ENCODE measurements at regions not wholly inside any gene's neighbourhood (a gene's known extent, or its start where the extent isn't known, plus 50 kb on each side); places are given as distances from the start of the nearest gene placed in this dataset.

DNA sequence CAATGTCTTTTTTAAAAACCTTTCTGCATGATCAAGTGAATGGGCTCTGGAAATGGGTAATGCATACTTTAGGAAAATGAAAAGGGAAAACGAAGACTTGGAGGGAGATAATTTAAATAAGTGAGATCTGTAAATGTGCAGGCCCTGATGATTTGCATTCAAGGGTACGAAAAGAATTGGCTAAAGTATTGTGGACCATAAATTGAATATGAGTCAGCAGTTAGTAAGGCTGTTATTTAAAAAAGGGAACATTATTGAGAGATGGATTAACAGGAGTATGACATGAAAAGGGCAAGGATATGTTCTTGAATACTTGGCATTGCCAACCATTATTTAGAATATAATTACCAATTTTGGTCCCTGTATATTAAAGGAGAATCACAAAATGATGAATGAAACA is 125.5 kb downstream of the GPAT3 start:
- ChIA-PET CTCF (no interaction called here), POLR2A (ENCODE audit: low non-redundant PET) (no interaction called here)
- no peak for DNase-seq (ENCODE audit: low spot score)
- TF ChIP-seq CTCF (conservative IDR thresholded peaks at IDR 0.05; ENCODE audit: low read depth), result no peak
- H3K27ac ChIP-seq, result no peak overlapping the region

DNA sequence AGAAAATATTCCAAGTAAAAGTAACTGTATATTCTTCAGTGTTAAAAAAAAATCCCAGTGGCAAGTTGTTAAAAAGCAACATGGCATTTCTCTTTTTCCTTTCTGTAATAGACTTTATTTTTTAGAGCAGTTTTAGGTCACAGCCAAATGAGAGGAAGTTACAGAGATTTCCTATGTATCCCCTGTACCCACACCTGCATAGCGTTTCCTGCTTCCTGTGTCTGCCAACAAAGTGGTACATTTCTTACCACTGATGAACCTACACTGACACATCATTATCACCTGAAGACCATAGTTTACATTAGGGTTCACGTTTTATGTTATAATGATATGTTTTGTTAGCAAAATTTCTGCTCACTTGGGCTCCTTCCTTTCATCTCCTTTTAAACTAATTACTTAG is 124.7 kb downstream of the GPAT3 start:
- DNase-seq (ENCODE audit: low spot score), result no peak
- no peak for TF ChIP-seq CTCF (conservative IDR thresholded peaks at IDR 0.05; ENCODE audit: low read depth)
- CTCF ChIA-PET, result no interaction called here
- POLR2A ChIA-PET (ENCODE audit: low non-redundant PET), result no interaction called here
- no peak overlapping the region for H3K27ac ChIP-seq

DNA sequence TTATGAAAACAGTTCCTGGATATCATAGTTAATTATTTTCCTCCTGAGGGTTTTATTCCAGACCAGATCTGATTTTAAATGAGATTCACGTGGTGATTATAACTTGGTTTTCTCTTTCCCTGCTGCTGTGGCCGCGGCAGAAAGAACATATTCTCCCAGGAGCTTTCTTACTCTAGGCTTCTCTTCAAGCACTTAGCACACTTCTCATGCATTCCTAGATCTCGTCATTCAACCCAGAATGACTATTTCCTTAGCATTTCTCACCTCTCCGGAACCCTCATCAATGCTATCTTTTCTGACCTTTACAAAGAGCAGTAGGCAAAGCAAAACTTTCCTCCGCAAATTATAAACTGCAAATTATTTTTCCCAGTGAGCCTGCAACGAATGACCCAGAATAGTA is 122.9 kb downstream of the GPAT3 start:
- DNase-seq (ENCODE audit: low spot score), result no peak
- no peak for TF ChIP-seq CTCF (conservative IDR thresholded peaks at IDR 0.05; ENCODE audit: low read depth)
- no peak overlapping the region for H3K27ac ChIP-seq
- CTCF ChIA-PET, result no interaction called here
- POLR2A ChIA-PET (ENCODE audit: low non-redundant PET), result no interaction called here

GRCh38 chr4:83657336-83657735 is 121.4 kb downstream of the GPAT3 start:
- TF ChIP-seq CTCF (conservative IDR thresholded peaks at IDR 0.05; ENCODE audit: low read depth), result no peak
- ChIA-PET POLR2A (ENCODE audit: low non-redundant PET) (no interaction called here), CTCF (no interaction called here)
- no peak overlapping the region for H3K27ac ChIP-seq
- no peak for DNase-seq (ENCODE audit: low spot score)
